ENCODE measurements at regions not wholly inside any gene's neighbourhood (a gene's known extent, or its start where the extent isn't known, plus 50 kb on each side); places are given as distances from the start of the nearest gene placed in this dataset.
"Not testable (repeated sequence)": the region's sequence is repeated elsewhere in the genome, so short reads cannot be mapped to it uniquely, and the experiment has no call there.

DNA sequence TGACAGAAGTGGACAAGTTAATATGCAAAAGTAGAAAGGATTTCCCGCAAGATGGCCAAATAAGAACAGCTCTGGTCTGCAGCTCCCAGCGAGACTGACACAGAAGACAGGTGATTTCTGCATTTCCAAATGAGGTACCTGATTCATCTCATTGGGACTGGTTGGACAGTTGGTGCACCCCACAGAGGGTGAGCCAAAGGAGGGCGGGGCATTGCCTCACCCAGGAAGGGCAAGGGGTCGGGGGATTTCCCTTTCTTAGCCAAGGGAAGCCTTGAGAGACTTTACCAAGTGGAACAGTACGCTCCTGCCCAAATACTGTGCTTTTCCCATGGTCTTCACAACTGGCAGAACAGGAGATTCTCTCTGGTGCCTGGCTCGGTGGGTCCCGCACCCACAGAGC is 191.3 kb downstream of the ALG10B start:
- Histone ChIP-seq H3K9me3 (ENCODE audit: control insufficient read depth, insufficient read depth, low read length) (no peaks in the 10 kb centered on the region), H3K36me3 (ENCODE audit: control insufficient read depth, insufficient read depth, low read length) (no peaks in the 10 kb centered on the region), H3K27ac (ENCODE audit: low read depth, low read length) (no peak overlapping the region), H3K4me1 (ENCODE audit: control insufficient read depth, insufficient read depth, low read length) (no peaks in the 10 kb centered on the region), H3K4me3 (ENCODE audit: low read depth, low read length) (no peak overlapping the region), H3K27me3 (ENCODE audit: control insufficient read depth, insufficient read depth, low read length) (no peaks in the 10 kb centered on the region)
- no peak for DNase-seq (ENCODE audit: low read depth in 4 of 6, low spot score in 6 of 6)
- WGBS (ENCODE audit: insufficient coverage), result 95% methylated on average over 7 of the region's 7 CpGs

DNA sequence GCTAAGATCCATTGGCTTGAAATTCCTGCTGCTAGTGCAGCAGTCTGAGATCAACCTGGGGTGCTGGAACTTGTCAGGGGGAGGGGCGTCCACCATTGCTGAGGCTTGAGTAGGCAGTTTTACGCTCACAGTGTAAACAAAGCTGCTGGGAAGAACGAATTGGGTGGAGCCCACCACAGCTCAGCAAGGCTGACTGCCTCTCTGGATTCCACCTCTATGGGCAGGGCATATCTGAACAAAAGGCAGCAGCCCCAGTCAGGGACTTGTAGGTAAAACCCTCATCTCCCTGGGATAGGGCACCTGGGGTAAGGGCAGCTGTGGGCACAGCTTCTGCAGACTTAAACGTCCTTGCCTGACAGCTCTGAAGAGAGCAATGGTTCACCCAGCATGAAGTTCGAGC is 191.7 kb downstream of the ALG10B start:
- Histone ChIP-seq H3K27me3 (ENCODE audit: control insufficient read depth, insufficient read depth, low read length) (no peaks in the 10 kb centered on the region), H3K9me3 (ENCODE audit: control insufficient read depth, insufficient read depth, low read length) (no peaks in the 10 kb centered on the region), H3K36me3 (ENCODE audit: control insufficient read depth, insufficient read depth, low read length) (no peaks in the 10 kb centered on the region), H3K4me3 (ENCODE audit: low read depth, low read length) (no peak overlapping the region), H3K4me1 (ENCODE audit: control insufficient read depth, insufficient read depth, low read length) (no peaks in the 10 kb centered on the region), H3K27ac (ENCODE audit: low read depth, low read length) (no peak overlapping the region)
- no peak for DNase-seq (ENCODE audit: low read depth in 4 of 6, low spot score in 6 of 6)
- 76% methylated on average over 5 of the region's 5 CpGs for WGBS (ENCODE audit: insufficient coverage)

DNA sequence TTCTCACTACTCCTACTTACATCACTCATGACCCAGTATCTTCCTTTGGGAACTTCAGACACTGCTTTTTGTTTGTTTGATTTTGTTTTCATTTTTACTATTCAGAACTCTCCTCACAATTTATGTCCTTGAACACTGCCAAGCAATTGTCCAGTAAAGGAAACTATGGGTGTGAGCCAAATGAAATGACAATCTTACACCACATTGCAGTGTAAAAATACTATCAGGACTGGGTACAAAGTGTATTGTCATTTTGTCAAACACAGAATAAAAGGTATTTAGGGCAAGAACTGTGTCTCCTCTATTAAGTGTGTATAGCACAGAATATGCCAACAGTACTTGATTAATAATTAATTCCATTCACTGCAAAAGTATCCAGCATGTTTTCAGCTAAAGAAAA is 199.3 kb downstream of the ALG10B start:
- no peak overlapping the region for H3K4me3 ChIP-seq (ENCODE audit: low read depth, low read length)
- H3K4me1 ChIP-seq (ENCODE audit: control insufficient read depth, insufficient read depth, low read length), result no peaks in the 10 kb centered on the region
- no peak overlapping the region for H3K27ac ChIP-seq (ENCODE audit: low read depth, low read length)
- H3K36me3 ChIP-seq (ENCODE audit: control insufficient read depth, insufficient read depth, low read length), result no peaks in the 10 kb centered on the region
- H3K27me3 ChIP-seq (ENCODE audit: control insufficient read depth, insufficient read depth, low read length), result no peaks in the 10 kb centered on the region
- H3K9me3 ChIP-seq (ENCODE audit: control insufficient read depth, insufficient read depth, low read length), result no peaks in the 10 kb centered on the region
- DNase-seq (ENCODE audit: low read depth in 4 of 6, low spot score in 6 of 6), result peak in 2 of 6 donors; percentile 5 to 10

DNA sequence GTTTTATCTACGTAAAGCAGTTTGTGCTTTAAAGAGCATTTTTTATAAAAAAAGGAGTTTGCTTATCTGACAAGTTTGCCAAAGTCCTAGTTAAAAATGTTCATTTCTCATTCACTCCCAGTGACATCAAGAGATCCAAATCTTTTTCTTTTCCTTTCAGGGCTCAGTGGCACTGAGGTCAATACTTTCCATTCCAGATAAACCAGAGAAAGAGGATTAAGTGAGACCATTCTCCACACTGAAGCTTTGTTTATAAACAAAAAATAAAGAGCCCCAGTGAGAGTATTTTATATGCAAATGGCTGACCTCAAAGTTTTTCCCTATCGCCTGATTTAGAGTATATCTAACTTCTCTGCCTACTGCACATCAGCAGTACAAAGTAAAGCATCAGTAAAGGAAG is 199.8 kb downstream of the ALG10B start:
- H3K36me3 ChIP-seq (ENCODE audit: control insufficient read depth, insufficient read depth, low read length), result no peaks in the 10 kb centered on the region
- no peak overlapping the region for H3K27ac ChIP-seq (ENCODE audit: low read depth, low read length)
- no peaks in the 10 kb centered on the region for H3K4me1 ChIP-seq (ENCODE audit: control insufficient read depth, insufficient read depth, low read length)
- H3K9me3 ChIP-seq (ENCODE audit: control insufficient read depth, insufficient read depth, low read length), result no peaks in the 10 kb centered on the region
- no peaks in the 10 kb centered on the region for H3K27me3 ChIP-seq (ENCODE audit: control insufficient read depth, insufficient read depth, low read length)
- H3K4me3 ChIP-seq (ENCODE audit: low read depth, low read length), result no peak overlapping the region
- DNase-seq (ENCODE audit: low read depth in 4 of 6, low spot score in 6 of 6), result peak in 1 of 6 donors; percentile 15
- WGBS (ENCODE audit: insufficient coverage), result no CpG with 5 or more reads among the region's 2 CpGs

DNA sequence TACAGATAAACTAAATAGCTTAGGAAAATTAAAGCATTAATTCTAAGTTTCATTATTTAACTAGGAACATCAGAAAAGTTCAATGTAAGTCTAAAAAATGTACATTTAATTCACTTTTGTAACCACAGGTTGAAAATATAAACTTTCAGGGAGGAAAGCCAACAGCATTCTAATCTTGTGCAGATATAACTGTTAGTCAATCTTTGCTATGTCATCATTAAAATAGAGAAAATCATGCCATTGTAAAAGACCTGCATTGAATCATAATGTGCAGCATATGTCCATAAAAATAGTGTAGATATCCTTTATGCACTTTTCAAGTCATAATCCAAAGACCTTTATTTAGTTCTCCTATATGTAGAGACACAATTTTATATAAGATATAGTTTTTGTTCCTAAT is 207.3 kb downstream of the ALG10B start:
- Histone ChIP-seq H3K36me3 (ENCODE audit: control insufficient read depth, insufficient read depth, low read length) (no peaks in the 10 kb centered on the region), H3K27me3 (ENCODE audit: control insufficient read depth, insufficient read depth, low read length) (no peaks in the 10 kb centered on the region), H3K9me3 (ENCODE audit: control insufficient read depth, insufficient read depth, low read length) (no peaks in the 10 kb centered on the region), H3K27ac (ENCODE audit: low read depth, low read length) (no peak overlapping the region), H3K4me3 (ENCODE audit: low read depth, low read length) (no peak overlapping the region), H3K4me1 (ENCODE audit: control insufficient read depth, insufficient read depth, low read length) (no peaks in the 10 kb centered on the region)
- no peak for DNase-seq (ENCODE audit: low read depth in 4 of 6, low spot score in 6 of 6)

DNA sequence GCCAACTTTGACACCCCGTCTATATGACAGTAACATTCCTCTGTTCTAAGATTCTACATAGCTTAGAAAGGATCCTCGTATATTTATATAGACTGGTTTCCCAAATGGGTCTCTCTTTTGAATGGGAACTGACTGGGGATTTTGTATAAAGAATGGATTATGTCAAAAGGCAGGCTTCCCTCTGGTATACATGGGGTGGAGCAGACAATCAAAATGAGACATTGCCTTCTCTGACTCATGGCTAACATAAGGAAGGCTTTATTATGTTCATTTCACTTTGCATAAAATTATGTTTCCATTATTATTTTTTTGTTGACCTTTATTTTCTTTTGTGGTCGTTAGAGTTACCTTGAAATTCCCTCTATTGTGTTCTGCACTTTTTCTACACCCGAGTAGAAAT is 211.1 kb downstream of the ALG10B start:
- Histone ChIP-seq H3K27ac (ENCODE audit: low read depth, low read length) (no peak overlapping the region), H3K36me3 (ENCODE audit: control insufficient read depth, insufficient read depth, low read length) (no peaks in the 10 kb centered on the region), H3K4me3 (ENCODE audit: low read depth, low read length) (no peak overlapping the region), H3K27me3 (ENCODE audit: control insufficient read depth, insufficient read depth, low read length) (no peaks in the 10 kb centered on the region), H3K4me1 (ENCODE audit: control insufficient read depth, insufficient read depth, low read length) (no peaks in the 10 kb centered on the region), H3K9me3 (ENCODE audit: control insufficient read depth, insufficient read depth, low read length) (no peaks in the 10 kb centered on the region)
- no peak for DNase-seq (ENCODE audit: low read depth in 4 of 6, low spot score in 6 of 6)
- no CpG with 5 or more reads among the region's 4 CpGs for WGBS (ENCODE audit: insufficient coverage)

DNA sequence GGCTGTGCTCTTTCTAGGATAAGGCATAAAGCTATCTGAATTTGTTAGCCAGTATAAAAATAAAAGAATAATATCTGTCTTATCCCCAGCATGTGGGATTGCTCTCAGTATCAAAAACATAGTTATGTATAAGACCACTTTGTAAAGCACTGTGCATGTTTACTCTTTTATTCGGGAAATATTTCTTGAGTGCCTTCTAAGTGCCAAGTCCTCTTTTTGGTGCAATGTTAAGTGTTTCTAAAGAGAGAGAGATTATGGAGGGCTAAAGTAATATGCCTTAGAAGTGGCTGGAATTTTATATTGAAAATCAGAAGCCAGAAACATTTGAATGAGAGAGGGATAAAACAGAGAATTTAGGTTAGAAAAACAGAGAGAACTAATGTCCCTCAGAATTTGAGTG is 212.0 kb downstream of the ALG10B start:
- no peak for DNase-seq (ENCODE audit: low read depth in 4 of 6, low spot score in 6 of 6)
- no peaks in the 10 kb centered on the region for H3K9me3 ChIP-seq (ENCODE audit: control insufficient read depth, insufficient read depth, low read length)
- H3K36me3 ChIP-seq (ENCODE audit: control insufficient read depth, insufficient read depth, low read length), result no peaks in the 10 kb centered on the region
- H3K4me1 ChIP-seq (ENCODE audit: control insufficient read depth, insufficient read depth, low read length), result no peaks in the 10 kb centered on the region
- no peaks in the 10 kb centered on the region for H3K27me3 ChIP-seq (ENCODE audit: control insufficient read depth, insufficient read depth, low read length)
- H3K27ac ChIP-seq (ENCODE audit: low read depth, low read length), result no peak overlapping the region
- no peak overlapping the region for H3K4me3 ChIP-seq (ENCODE audit: low read depth, low read length)
- no CpG with 5 or more reads among the region's 1 CpG for WGBS (ENCODE audit: insufficient coverage)

DNA sequence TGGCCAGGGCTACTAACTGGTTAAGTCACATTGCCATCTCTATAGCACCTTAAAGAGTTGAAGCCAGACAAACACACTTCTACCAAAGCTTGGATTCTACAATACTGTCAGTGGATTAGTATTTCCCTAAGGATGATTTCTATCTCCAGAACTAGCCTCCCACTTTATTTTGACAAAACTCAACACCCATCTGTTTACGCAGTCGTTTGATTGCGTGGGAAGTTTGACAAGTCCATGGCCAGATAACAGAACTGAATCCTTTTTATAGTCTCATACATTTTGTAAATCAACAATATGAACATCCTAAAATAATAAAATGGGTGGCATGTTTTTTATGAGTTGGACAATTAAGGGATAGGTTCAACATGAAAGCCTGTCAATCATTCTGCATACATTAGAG is 212.7 kb downstream of the ALG10B start:
- H3K4me1 ChIP-seq (ENCODE audit: control insufficient read depth, insufficient read depth, low read length); DNase-seq (ENCODE audit: low read depth in 4 of 6, low spot score in 6 of 6); H3K9me3 ChIP-seq (ENCODE audit: control insufficient read depth, insufficient read depth, low read length); H3K27me3 ChIP-seq (ENCODE audit: control insufficient read depth, insufficient read depth, low read length); H3K36me3 ChIP-seq (ENCODE audit: control insufficient read depth, insufficient read depth, low read length); H3K4me3 ChIP-seq (ENCODE audit: low read depth, low read length); H3K27ac ChIP-seq (ENCODE audit: low read depth, low read length): not testable (repeated sequence)
- WGBS (ENCODE audit: insufficient coverage), result no CpG with 5 or more reads among the region's 3 CpGs

DNA sequence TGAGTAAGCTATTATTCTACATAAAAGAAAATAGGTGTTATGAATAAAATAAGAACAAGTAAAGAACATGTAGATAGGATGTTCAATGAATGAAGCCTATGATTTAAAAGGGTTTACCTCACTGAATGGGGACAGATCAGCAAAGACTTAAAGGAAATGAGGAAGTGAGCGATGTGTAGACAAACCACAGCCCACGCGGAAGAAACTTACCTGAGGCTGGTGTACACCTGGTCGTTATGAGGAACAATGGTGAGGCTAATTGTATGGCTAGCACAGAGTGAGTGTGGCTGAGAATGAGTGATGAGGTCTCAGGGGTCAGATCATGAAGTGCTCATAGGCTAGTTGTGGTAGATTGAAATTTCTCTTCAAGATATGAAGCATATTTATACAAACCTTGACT is 221.7 kb downstream of the ALG10B start:
- Histone ChIP-seq H3K27me3 (ENCODE audit: control insufficient read depth, insufficient read depth, low read length) (no peaks in the 10 kb centered on the region), H3K4me3 (ENCODE audit: low read depth, low read length) (no peak overlapping the region), H3K36me3 (ENCODE audit: control insufficient read depth, insufficient read depth, low read length) (no peaks in the 10 kb centered on the region), H3K9me3 (ENCODE audit: control insufficient read depth, insufficient read depth, low read length) (no peaks in the 10 kb centered on the region), H3K4me1 (ENCODE audit: control insufficient read depth, insufficient read depth, low read length) (no peaks in the 10 kb centered on the region), H3K27ac (ENCODE audit: low read depth, low read length) (no peak overlapping the region)
- 100% methylated on average over 1 of the region's 4 CpGs for WGBS (ENCODE audit: insufficient coverage)
- DNase-seq (ENCODE audit: low read depth in 4 of 6, low spot score in 6 of 6), result no peak

DNA sequence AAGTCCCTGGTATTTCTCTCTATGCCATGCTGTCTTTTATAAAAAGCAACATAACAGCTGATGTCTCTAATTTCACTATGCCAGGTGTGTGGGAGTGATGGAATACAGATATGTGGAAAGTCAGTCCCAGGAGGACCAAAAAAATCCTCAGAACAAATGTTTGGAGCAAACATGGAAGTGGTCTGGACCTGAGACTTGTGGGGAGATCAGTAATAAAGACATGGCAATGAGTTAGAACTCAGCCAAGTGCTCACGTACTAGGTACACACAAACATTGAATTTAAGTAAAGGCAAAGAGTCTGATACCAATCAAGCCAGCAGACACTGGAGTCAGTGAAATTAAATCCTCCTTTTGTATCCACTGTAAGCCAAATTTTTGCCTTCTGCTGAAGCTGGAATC is 223.6 kb downstream of the ALG10B start:
- WGBS (ENCODE audit: insufficient coverage), result no CpG with 5 or more reads among the region's 1 CpG

DNA sequence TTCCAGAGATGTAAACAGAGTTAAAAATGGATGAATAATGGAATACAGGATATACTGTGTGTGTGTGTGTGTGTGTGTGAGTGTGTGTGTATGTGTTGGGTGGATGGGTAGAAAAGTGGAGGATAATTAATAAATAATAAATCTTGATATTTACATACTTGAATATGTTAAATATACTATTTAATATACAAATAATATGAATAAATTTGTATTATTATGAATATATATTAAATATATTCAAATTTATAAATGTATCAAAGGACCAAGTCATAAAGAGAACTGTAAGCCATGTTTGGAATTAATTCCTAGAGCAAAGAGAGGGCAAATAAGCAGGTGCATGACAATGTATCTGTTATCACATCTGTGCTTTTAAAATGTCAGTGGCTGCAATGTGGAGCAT is 225.3 kb downstream of the ALG10B start:
- DNase-seq (ENCODE audit: low read depth in 4 of 6, low spot score in 6 of 6), result no peak
- H3K27me3 ChIP-seq (ENCODE audit: control insufficient read depth, insufficient read depth, low read length), result no peaks in the 10 kb centered on the region
- no peaks in the 10 kb centered on the region for H3K9me3 ChIP-seq (ENCODE audit: control insufficient read depth, insufficient read depth, low read length)
- no peaks in the 10 kb centered on the region for H3K4me1 ChIP-seq (ENCODE audit: control insufficient read depth, insufficient read depth, low read length)
- no peak overlapping the region for H3K4me3 ChIP-seq (ENCODE audit: low read depth, low read length)
- H3K36me3 ChIP-seq (ENCODE audit: control insufficient read depth, insufficient read depth, low read length), result no peaks in the 10 kb centered on the region
- H3K27ac ChIP-seq (ENCODE audit: low read depth, low read length), result no peak overlapping the region

More for the DNA sequence above, 223.6 kb downstream of the ALG10B start:
- Histone ChIP-seq H3K4me3 (ENCODE audit: low read depth, low read length) (no peak overlapping the region), H3K36me3 (ENCODE audit: control insufficient read depth, insufficient read depth, low read length) (no peaks in the 10 kb centered on the region), H3K27ac (ENCODE audit: low read depth, low read length) (no peak overlapping the region), H3K4me1 (ENCODE audit: control insufficient read depth, insufficient read depth, low read length) (no peaks in the 10 kb centered on the region), H3K9me3 (ENCODE audit: control insufficient read depth, insufficient read depth, low read length) (no peaks in the 10 kb centered on the region), H3K27me3 (ENCODE audit: control insufficient read depth, insufficient read depth, low read length) (no peaks in the 10 kb centered on the region)
- DNase-seq (ENCODE audit: low read depth in 4 of 6, low spot score in 6 of 6), result no peak

Data from spinal cord (tissue), 9 donors.